ENCODE measurements at regions not wholly inside any gene's neighbourhood (a gene's known extent, or its start where the extent isn't known, plus 50 kb on each side); places are given as distances from the start of the nearest gene placed in this dataset.
"Not testable (repeated sequence)": the region's sequence is repeated elsewhere in the genome, so short reads cannot be mapped to it uniquely, and the experiment has no call there.

DNA sequence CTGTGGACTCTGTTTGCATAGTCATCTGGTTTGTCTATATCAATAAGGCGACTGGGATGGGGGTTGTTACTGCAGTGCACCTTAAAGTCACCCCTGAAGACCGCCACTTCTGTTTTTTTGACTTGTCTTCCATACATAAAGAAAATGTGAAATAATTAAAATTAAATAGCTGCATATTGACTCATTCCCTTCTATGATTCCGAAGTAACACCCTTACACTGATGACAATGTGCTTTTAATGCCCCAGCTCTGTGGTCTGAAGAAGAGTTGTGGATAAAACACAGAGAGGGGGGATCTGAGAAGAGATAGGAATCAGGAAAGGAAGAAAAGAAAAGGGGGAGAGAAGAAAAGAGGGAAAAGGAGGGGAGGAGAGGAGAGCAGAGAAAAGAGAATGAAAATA is 796.9 kb upstream of the MBL2 start:
- no peak for DNase-seq
- intact Hi-C loops (cut with DNase I) = no loop called here

DNA sequence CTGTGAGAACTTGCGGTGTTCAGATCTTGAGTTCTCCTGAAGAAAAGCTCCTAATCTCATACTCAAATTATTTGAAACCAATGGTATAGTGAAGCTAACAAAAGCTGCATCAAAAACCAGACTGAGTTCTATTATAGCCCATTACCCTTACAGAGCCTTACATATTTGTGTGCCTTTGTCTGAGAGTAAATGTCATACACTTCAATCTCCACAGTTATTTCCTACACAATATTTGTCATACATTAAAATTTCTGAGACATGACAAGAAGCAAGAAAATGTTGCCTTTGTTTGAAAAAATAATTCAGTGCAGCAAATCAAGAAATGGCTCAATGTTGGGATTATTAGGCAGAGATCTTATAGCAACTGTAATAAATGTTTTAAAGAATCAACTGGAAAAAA is 776.1 kb upstream of the MBL2 start:
- no peak for DNase-seq
- intact Hi-C loops (cut with DNase I) = no loop called here

DNA sequence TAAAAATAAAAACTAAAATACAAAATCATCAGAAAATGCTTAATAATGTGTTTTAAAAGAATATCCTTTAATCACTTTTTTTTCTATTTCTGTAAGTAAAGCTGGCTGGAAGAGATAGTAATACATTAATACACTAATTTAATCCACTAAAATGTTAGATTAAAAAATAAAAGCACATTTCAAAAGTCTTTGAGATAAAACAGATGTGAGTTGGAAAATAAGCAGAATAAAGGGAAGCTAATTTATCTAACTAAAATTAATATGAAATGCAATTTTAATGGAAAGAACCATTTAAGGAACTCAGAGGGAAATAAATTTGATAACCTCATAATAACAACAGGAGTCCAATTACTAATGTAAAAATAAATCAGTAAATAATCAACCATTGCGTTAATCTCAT is 774.8 kb upstream of the MBL2 start:
- intact Hi-C loops (cut with DNase I) = no loop called here
- no peak for DNase-seq

DNA sequence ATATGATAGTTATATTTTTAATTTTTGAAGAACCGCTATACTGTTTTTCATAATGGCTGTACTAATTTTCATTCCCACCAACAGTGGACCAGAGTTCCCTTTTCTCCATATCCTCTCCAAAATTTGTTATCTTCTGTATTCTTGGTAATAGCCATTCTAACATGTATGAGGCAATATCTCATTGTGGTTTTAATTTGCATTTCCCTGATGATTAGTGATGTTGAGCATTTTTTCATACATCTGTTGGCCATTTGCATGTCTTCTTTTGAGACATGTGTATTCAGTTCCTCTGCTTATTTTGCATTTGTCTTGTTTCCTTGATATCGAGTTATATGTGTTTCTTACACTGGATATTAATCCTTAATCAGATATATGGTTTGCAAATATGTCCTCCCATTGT is 770.8 kb upstream of the MBL2 start:
- DNase-seq = no peak
- intact Hi-C loops (cut with DNase I) = no loop called here

DNA sequence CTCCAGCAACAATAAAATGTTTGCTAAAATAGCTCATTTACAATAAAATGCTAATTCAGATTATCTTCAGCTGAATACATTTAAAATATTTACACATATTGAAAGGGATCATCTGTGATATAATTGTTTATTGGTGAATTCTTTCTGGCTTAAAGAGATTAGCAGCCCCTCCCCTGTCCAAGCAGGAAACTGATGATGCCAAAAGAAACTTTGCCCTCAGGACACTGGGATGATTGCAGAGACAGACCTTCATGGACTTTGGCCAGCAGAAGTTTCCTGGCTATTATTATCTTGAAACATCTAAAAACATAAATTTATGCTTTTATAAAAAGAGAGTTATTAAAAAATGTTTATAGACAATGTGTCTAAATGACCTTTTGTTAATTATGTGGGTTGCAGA is 764.9 kb upstream of the MBL2 start:
- intact Hi-C loops (cut with DNase I) = no loop called here
- DNase-seq = no peak

DNA sequence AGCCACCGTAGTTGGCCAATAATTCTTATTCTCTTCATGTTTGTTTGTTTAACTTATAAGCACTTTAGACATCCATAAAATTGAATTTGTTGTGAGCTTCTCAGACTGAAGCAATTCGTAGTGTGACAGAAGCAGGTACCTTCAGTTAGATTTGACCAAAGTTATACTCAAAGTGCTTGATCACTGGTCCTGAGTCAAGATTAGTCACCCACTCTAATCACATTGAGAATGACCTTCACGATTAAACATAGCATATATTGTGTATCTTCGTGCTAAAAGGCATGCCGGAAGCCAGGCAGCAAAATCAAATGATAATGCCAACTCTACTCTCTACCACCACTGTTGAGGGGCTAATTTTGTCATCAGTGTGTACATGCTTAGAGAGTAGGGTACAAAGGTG is 763.7 kb upstream of the MBL2 start:
- no peak for DNase-seq
- intact Hi-C loops (cut with DNase I) = no loop called here

DNA sequence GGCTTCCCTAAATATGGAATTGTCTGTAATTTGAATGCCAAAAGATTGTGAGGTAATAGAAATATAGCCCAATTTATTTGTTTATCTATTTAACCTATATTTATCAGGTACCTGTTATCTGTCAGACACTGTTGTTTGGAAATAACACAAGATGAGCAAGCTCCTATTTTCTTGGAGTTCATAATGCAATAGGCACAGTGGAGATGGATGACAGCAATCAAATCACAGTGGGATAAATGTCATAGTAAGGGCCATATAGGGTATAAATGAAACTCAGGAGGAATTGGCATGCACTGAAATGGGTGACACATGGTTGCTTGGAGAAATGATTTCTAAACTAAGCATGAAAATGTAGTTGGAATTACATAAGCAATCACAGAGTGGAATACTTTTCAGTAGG is 761.8 kb upstream of the MBL2 start:
- intact Hi-C loops (cut with DNase I) = no loop called here
- DNase-seq = no peak

DNA sequence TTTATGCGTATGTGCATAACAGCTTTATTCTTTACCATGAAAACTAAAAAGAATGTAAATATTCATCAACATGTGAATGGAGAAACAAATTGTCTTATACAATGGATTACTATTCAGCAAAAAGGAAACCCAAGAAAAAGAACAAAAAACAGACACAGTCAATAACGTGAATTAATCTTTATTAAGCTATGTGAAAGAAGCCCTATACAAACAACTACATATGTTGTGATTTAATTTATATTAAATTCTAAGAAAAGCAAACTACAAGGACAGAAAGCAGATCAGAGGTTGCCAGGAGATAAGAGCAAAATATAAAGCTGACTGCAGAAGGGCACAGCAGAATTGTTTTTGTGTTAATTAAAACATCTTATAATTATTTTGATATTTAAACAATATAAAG is 756.4 kb upstream of the MBL2 start:
- intact Hi-C loops (cut with DNase I) = no loop called here
- no peak for DNase-seq

DNA sequence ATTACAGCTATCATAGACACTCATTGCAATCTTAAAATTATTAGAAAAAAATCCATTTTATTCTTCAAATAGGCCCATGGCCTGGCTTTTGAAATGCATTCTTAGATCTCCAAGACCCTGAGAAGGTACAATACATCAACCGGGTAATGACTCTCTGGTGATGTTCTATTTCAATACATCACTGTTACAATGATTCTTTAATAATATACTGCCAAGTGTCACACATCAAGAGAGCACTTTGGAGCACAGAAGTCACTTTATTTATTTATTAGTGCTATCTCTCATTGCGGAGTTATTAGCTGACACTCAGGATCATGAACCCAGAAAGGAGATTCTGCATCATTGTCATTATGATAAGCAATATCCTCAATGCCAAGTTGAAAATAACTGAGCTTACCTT is 748.5 kb upstream of the MBL2 start:
- intact Hi-C loops (cut with DNase I) = no loop called here

DNA sequence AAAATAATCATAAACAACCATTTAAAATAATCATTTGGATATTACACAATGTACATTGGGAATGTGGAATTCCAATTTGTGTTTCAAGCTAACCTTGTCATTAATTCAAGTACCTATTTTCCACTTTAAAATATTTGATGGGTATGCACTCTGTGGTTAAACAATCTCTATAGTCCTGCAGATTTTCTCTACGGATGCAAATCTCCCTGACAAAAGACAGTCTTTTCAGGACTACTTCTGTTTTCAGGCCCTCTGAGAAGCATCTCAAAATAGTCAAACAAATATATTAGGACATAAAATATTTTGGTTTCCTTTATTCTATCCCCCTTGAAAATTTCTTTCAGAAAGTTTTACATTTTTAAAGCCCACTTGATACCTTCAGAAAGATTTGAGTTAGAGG is 735.6 kb upstream of the MBL2 start:
- no peak for DNase-seq
- intact Hi-C loops (cut with DNase I) = no loop called here

More for the DNA sequence above, 748.5 kb upstream of the MBL2 start:
- DNase-seq = no peak

DNA sequence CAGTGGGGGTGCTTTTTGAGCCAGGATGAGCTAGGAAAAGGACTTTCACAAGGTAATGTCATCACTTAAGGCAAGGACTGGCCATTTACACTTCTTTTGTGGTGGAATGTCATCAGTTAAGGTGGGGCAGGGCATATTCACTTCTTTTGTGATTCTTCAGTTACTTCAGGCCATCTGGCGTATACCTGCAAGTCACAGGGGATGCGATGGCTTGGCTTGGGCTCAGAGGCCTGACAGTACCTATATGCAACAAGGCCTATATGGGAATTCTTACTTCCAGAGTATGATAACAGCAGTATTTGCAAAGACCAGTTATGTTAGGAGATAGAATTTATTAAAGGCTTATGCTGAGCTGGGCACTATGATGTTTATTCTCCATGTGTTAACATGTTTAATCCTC is 731.9 kb upstream of the MBL2 start:
- DNase-seq; intact Hi-C loops (cut with DNase I): not testable (repeated sequence)

DNA sequence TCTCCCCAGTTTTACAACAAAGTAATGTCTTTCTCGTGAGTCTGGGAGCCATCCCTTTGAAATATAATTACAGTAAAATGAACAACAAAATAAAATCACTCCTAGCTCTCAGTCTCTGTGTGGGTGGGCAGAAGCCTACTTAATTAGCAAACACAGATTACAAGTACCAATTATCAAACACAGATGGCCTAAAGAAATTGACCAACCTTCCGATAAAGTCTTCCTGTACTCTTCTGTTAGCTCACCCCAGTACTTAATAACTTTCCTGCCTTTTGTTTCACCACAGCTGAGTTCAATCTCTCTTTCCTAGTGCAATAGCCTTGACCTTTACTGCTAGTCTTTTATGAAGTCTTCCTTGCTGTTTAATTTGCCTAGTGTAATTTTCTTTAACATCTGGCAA is 719.2 kb upstream of the MBL2 start:
- intact Hi-C loops (cut with DNase I) = no loop called here
- DNase-seq = no peak

DNA sequence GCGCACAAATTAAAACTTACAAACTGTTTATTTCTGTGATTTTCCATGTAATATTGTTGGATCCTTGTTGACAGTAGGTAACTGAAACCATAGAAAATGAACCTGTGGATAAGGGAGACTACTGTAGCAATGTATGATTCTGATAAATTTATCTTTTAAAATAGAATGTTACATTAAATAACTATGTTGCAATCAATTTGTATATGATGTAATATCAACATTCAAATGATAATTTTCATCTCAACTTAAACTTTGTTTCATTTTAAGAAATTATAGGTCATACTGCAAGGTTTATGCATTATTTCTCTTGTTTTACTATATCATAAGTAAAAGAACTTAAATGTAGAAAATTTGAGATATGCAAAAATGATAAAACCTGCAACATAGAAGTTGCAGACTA is 718.0 kb upstream of the MBL2 start:
- no peak for DNase-seq
- intact Hi-C loops (cut with DNase I) = no loop called here

DNA sequence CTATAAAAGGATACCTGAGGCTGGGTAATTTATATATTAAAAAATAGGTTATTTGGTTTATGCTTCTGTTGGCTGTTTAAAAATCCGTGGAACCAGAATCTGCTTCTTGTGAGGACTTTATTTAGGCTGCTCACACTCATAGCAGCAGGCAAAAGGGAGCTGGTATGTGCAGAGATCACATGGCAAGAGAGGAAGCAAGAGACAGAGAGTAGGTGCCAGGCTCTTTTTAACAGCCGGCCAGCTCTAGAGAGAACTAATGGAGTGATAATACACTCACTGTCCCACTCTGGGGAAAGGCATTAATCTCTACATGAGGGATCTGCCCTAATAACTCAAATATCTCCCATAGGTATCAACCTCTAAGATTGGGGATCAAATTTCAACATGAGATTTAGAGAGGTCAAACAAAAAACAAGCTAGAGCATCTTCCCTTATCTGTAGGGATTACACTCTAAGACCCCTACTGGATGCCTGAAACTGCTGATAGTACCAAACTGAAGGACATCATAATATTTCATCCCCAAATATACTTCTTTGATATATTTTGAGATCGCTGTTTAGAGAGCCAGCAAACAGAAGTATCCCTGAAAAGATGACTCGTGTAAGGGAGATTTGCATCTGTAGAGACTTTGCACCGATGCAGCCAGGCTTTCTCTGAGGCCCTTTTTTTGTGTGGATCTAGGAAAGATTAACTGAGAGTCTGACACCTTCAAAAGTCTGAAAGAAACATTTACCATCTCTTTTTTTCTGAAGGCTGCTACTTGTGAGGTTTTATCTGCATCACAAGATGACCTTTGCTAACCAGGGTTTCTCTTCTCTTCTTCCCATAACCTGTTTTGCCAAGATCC is 717.0 kb upstream of the MBL2 start:
- intact Hi-C loops (cut with DNase I) = no loop called here
- no peak for DNase-seq

DNA sequence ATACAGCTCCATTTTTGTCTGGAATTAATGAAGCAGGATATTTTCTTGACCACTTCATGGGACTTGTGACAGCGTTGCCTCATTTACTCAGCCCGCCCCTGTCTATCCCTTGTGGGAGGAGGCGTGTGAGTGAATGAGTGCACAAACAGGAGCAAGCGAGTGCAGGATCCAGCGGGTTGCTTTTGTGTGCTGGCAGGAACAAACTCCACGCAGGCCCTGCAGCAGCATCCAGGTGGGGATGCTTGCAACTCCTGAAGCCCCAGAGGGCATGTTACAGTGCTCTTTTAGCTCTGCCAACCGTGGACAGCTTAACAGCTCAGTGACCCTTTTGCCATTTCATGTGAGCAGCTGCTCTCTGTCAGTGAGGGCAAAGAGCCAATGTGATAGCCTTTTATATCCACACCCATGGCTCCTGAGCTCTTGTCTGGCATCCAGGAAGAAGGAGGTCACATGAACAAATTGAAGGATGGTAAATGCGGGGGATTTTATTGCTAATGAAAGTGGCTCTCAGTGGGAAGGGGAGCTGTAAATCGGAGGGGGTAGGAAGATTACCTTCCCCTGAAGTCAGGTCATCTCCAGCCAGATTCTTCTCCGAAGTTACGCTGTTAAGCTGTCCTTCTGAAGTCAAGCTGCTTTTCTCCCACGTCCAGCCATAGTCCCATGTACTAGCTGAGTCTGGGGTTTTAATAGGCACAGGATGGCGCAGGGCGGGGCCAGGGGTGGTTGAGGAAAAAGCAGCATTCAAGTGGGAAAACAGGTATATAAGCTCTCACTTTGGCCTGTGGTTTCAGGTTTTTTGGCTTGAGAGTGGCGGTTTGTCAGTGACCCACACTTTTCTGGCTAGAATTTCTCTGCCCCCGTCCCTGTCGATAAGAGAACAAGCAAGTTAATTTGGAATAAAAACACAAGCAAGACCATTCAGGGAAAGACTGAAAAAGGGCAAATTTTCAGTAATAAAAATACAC is 714.7 kb upstream of the MBL2 start:
- intact Hi-C loops (cut with DNase I) = no loop called here
- no peak for DNase-seq

DNA sequence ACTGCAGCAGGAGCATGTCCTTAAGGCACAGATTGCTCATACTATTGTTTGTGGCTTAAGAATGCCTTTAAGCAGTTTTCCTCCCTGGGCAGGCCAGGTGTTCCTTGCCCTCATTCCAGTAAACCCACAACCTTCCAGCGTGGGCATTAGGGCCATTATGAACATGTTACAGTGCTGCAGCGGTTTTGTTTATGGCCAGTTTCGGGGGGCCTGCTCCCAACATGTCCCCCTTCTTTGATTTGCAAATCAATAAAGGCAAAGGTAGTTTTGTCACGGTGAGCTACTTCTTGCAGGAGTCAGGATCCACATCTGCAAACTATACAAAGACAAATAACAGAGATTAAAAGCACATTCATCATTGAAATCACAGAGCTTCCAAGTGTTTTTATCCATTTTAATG is 712.8 kb upstream of the MBL2 start:
- intact Hi-C loops (cut with DNase I); DNase-seq: not testable (repeated sequence)

DNA sequence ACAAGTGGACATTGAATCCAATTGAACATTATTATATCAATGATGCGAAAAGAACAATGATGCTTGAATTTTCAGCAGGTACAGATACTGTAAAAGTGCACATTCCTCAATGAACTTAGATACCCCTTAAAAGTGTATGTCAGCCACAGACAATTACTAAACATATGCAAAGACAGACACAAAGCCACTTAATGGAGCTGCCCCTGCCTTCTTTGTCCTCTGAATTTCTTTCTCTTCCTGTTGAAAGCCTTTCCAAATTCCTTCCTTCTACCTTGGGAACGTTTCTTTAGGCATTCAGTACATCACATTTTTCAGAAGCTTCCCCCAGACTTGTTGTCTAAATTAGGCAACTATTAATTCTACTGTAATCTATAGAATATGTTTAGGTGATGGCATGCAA is 706.8 kb upstream of the MBL2 start:
- no peak for DNase-seq
- intact Hi-C loops (cut with DNase I) = no loop called here

DNA sequence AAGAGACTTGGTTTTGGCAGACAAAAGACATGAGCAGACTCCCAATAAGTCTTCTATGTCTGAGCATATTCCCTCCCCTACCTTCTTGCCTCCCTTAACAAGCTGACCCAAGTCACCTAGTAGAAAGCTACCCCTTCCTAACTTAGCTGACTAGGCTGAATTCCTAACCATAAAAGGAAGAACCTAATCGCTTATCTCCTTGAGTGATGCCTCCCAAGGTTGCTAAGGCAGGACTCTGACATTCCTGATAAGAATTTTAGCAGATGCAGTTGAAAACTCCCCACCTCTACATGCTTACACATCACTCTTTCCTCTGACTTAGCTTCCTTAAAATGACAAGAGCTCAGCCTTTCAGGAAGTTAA is 704.7 kb upstream of the MBL2 start:
- intact Hi-C loops (cut with DNase I) = no loop called here
- no peak for DNase-seq

DNA sequence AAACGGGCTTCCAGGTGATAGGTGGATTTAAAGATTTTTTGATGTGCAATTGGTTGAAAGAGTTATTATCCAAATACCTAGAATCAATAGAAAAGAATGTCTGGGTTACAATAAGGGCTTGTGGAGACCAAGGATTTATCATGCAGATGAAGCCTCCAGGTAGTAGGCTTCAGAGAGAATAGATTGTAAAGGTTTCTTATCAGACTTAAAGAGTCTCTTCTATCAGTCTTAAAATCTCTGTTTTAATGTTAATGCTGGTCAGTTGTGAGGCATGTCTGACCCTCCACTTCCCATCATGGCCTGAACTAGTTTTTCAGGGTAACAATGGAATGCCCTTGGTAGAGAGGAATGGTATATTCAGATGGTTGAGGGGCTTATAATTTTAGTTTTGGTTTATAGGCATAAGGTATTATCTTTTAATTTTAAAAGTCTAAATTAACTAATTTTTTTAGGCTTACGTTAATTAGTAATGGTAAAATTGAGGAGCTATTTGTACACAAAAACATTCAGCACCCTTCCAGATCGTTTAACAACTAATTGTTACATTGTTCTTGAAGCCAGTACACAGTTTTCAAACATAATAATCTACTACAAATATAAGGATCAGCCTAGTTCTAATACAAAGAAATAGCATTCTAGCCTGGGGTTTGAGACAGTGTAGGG is 704.2 kb upstream of the MBL2 start:
- no peak for DNase-seq

DNA sequence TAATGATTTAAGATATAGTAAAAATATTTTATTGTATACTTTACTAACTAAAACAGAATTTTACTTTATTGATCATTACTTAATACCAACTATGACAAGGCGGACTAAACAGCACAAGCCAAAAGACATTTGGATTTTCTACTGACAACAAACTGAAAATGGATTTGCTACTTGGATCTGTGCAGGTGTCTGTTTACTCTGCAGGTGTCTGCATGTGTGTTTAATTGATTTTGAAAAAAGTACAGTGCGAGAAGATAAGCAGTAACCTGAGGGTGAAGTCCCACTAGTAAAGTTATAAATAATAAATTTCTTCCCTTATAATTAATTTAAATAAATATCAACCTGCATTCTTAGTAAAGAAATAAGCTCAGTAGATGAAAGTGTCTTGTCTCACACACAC is 696.8 kb upstream of the MBL2 start:
- no peak for DNase-seq
- intact Hi-C loops (cut with DNase I) = no loop called here

More for the DNA sequence above, 704.2 kb upstream of the MBL2 start:
- intact Hi-C loops (cut with DNase I) = no loop called here

Data from head of caudate nucleus (tissue), 42 donors.